ENCODE measurements at regions not wholly inside any gene's neighbourhood (a gene's known extent, or its start where the extent isn't known, plus 50 kb on each side); places are given as distances from the start of the nearest gene placed in this dataset.

DNA sequence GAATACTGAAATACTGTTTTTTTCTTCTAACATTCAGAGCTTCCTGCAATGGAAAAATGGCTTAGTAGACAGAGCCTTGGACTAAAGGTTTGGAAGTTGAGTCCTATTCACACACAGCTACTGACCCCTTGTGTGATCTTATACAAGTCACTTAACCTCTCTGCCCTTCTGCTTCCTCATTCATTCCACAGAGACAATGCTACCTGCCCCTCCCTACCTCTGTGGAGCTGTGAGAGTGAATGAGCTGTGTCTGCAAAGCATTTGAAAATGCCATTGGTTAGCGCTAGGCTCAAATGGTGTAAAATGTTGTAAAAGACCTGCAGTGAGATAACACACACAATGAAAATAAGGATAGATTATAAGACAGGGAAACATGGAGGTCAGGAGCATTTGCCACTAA, 214.4 kb downstream of the BARHL2 start:
- TF ChIP-seq CTCF (IDR thresholded peaks at IDR 0.05; ENCODE audit: extremely low read depth, missing control alignments): no peak
- no peak for DNase-seq (ENCODE audit: low spot score)

DNA sequence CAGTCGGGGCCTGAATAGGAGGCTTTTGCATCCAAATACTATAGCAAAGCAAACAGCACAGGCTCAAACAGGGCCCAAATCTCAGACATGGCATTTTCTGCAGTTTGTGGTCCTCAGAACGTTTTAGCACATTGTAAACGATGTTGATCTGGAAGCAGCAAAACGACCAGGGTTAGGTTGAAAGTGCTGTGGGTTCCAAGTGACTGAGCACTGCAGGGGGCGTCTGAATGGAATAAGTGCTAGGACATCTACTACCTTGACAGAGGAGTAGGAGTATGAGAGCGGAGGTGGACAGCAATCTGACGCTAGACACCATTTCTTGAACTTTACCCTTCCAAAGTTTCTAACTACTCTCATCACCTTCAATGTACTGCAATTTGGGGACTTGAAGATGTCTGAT, 214.9 kb downstream of the BARHL2 start:
- TF ChIP-seq CTCF (IDR thresholded peaks at IDR 0.05; ENCODE audit: extremely low read depth, missing control alignments): no peak
- no peak for DNase-seq (ENCODE audit: low spot score)

GRCh38 chr1:90501281-90501680, 215.8 kb downstream of the BARHL2 start:
- TF ChIP-seq CTCF (IDR thresholded peaks at IDR 0.05; ENCODE audit: extremely low read depth, missing control alignments): no peak
- no peak for DNase-seq (ENCODE audit: low spot score)

- TF ChIP-seq CTCF (IDR thresholded peaks at IDR 0.05; ENCODE audit: extremely low read depth, missing control alignments): no peak
- DNase-seq (ENCODE audit: low spot score): no peak
Observed at GRCh38 chr1:90494748-90495282, 222.3 kb downstream of the BARHL2 start.

DNA sequence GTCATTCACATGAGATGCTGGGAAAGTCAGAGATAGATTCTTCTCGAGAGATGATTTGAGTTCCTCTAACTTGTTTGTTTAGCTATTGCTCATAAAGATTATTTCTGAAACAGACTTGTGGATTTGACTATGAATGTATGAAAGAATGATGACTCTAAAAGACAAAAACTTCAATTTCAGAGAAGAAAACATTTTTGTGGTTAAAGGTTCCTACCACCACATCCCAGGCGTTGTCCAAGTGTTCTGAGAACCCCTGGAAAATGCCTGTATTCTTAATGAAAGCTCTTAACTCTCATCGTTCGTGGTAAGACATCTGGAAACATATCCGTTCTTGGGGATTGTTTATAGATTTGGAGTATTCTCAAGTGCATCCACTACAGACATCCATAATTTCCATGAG, 228.7 kb downstream of the BARHL2 start:
- TF ChIP-seq CTCF (IDR thresholded peaks at IDR 0.05; ENCODE audit: extremely low read depth, missing control alignments): no peak
- DNase-seq (ENCODE audit: low spot score): no peak

GRCh38 chr1:90486996-90487395, 230.1 kb downstream of the BARHL2 start:
- DNase-seq (ENCODE audit: low spot score): no peak

More at GRCh38 chr1:90486996-90487395, 230.1 kb downstream of the BARHL2 start:
- no peak for TF ChIP-seq CTCF (IDR thresholded peaks at IDR 0.05; ENCODE audit: extremely low read depth, missing control alignments)

Data from GM20000 (cell line).